ENCODE measurements at regions not wholly inside any gene's neighbourhood (a gene's known extent, or its start where the extent isn't known, plus 50 kb on each side); places are given as distances from the start of the nearest gene placed in this dataset.

GRCh38 chr3:170746175-170746942 is 123.6 kb downstream of the RPL22L1 start:
- H3K27ac ChIP-seq: no peak overlapping the region
- TF ChIP-seq CTCF (conservative IDR thresholded peaks at IDR 0.05) (no peak), ZFX (IDR thresholded peaks at IDR 0.05) (no peak)

- no peak for TF ChIP-seq ZFX (IDR thresholded peaks at IDR 0.05)
- no peak overlapping the region for H3K27ac ChIP-seq
Observed at GRCh38 chr3:170745211-170745718, 124.7 kb downstream of the RPL22L1 start.

DNA sequence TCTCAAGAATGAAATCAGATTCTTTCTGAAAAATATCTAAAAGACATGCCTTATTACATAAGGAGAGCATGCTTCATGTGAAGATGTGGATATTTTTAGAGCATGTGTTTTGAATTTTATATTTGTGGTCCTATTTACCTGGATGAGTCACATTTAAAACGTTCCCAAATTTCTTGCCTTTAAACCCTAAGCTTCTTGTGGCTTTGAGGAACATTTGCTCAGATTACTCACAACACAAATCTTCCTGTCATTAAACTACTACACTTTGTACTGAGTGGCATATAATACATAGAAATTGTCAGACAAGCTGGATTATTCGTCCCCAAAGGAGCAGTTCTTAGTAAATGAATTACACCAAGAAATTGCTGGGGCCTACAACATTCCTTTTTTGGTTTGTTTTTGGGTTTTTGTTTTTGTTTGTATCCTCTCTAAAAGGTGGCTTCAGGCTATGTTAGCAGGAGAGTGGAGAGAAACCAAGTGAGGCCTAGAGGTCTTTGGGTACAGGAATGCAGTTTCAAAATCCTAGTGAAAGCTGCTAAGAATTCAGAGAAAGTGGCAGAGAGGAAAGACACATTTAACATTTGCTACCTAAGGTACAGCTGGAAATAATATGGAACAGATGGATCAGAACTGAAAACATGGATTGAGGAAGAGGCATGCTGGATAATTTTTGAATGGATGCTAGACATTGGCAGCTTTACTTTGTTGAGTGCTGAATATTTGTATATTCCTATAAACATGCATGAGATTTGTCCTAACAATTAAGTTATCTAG is 128.1 kb downstream of the RPL22L1 start:
- TF ChIP-seq ZFX (IDR thresholded peaks at IDR 0.05) (no peak), CTCF (conservative IDR thresholded peaks at IDR 0.05) (no peak)
- no peak overlapping the region for H3K27ac ChIP-seq

DNA sequence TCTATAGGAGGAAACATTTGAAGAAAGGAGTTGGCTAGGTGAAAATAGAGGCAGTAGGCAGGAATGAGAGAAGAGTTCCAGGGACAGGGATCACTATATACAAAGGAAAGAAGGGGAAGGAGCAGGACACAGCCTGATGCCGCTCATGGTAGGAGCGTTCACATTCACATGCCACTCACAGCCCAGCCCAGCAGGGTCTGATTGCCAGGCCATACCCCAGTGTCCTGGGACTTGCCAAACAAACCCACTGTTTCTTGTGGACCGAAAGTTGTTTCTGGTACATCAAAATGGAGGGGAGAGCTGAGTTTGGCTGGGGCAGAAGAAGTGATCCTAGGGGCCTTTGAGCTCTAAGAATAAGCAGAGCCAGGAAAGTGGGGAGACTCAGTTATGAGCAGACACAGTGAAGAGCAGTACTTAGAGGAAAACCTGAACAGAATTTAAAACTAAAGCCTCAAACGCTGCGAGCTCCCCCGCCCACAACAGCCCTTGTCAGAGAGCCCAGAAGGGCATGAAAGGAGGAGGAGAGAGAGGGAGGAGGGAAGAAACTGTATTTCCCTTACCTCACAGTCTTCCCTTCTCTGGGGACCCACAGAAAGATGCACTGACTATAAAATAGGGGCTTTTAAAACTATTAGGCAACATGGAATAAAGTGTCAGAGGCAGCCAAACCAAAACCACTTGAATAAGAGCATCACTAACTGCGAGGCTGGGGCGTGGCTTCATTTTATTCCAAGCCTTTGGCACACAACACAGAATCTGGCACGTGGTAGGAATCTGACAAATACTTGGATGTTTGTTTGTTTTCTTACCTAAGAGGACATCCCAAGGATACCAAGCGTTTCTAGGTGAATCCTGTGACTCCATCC is 129.0 kb downstream of the RPL22L1 start:
- TF ChIP-seq ZFX (IDR thresholded peaks at IDR 0.05) (no peak), CTCF (conservative IDR thresholded peaks at IDR 0.05) (no peak)
- H3K27ac ChIP-seq: no peak overlapping the region

GRCh38 chr3:170740285-170740684 is 129.7 kb downstream of the RPL22L1 start:
- no peak overlapping the region for H3K27ac ChIP-seq
- TF ChIP-seq CTCF (conservative IDR thresholded peaks at IDR 0.05): no peak
- TF ChIP-seq ZFX (IDR thresholded peaks at IDR 0.05): no peak

DNA sequence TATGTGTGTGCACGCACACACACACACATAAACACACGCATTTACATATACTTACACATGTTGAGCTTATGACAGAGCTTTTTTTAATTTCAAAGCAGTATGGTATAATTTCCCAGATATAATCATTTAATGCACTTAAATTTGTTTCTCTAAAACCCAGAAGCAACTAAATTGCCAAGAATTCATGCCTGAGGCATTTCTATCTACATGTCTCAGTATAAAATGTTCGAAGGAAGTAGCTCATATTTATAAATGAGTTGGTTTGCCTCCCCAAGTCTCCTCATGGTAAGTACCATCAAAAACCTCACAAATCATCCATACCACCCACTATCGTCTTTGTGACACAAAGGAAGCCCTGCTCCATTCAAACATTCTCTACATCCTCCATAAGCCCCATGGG is 130.6 kb downstream of the RPL22L1 start:
- H3K27ac ChIP-seq: no peak overlapping the region
- no peak for TF ChIP-seq ZFX (IDR thresholded peaks at IDR 0.05)
- TF ChIP-seq CTCF (conservative IDR thresholded peaks at IDR 0.05): no peak

DNA sequence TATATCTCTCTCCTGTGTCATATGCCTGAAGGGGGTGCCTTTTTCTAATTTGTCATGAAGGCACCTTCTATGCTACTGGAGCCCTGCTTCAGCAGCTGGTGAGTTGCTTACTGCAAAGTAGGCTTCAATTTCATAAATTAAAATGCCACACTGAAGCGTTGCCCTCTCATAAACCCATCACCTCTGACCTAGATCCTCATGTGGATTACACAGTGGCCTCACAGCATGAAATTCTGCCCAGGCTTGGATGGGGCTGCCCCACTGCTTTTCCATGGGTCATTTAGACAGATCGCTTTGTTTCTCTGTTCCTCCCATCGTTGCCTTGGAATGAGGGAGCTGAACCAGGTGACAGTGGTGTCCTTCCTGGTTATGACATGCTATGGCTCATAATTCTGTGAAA is 131.2 kb downstream of the RPL22L1 start:
- TF ChIP-seq ZFX (IDR thresholded peaks at IDR 0.05): no peak
- TF ChIP-seq CTCF (conservative IDR thresholded peaks at IDR 0.05): no peak
- no peak overlapping the region for H3K27ac ChIP-seq
